GM18867 (cell line): ENCODE measurements at regions not wholly inside any gene's neighbourhood (a gene's known extent, or its start where the extent isn't known, plus 50 kb on each side); places are given as distances from the start of the nearest gene placed in this dataset.
"Not testable (repeated sequence)": the region's sequence is repeated elsewhere in the genome, so short reads cannot be mapped to it uniquely, and the experiment has no call there.

Source experiments
- ATAC-seq: cut with Tn5 transposase; IDR thresholded peaks from one replicate; pipeline ENCODE4 v1.9.1; 2021; ENCODE audit warnings: mild to moderate bottlenecking, moderate library complexity; ENCODE audit not compliant: unreplicated experiment

DNA sequence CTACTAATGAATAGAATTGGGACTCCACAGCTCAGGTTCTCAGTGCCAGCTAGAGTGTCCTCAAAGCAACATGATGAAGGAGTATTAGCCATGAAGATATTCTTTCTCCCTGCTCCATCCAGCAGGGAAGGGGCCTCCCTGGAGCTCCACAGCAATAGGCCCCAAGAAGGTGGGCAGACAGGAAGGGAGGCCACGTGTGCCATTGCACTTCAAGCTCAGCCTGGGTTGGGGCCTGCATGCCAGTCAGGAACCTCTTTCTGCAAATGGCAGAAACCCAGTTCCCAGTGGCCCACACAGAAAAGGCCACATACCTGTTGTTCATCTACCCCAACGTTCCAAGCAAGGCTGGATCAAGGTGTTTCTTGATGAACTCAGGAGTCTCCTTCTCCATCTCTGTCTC lies 357.5 kb upstream of the SFSWAP start:
- ATAC-seq, result no peak

GRCh38 chr12:131353826-131354225 lies 357.1 kb upstream of the SFSWAP start:
- ATAC-seq, result no peak

- ATAC-seq, result no peak
Measured at GRCh38 chr12:131355361-131356245, 355.3 kb upstream of the SFSWAP start.

DNA sequence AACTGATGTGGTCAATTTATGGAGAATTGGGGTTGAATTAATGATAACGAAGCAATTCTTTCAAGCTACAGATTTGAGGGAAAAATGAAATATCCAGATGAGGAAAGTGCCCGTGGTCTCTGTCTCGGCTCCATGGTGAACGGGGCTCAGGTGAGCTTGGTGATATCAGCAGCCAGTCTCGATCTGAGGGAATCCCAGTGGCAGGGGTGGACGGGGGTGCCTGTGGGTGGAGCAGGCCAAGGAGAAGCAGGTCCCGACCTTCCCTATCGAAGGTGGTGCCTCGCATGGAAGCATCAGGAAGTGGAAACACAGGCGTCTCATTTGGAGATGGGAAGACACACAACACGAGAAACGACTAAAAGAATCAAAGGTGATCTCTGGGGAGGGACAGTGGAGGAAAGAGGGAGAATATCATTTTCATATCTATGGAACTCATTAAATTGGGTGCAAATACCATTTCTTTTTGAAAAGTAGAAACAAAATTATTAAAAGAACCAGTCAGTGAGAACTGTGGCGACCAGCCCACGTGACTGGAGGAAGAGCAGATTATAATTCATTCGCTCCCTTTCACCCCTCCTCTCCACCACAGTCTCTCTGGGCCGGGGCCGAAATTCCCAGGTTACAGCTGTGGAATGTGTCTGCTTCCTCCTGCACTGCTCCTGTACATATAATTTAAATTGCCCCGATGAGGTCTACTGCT lies 354.3 kb upstream of the SFSWAP start:
- no peak for ATAC-seq

- ATAC-seq, result no peak
Measured at GRCh38 chr12:131357185-131357747, 353.6 kb upstream of the SFSWAP start.

DNA sequence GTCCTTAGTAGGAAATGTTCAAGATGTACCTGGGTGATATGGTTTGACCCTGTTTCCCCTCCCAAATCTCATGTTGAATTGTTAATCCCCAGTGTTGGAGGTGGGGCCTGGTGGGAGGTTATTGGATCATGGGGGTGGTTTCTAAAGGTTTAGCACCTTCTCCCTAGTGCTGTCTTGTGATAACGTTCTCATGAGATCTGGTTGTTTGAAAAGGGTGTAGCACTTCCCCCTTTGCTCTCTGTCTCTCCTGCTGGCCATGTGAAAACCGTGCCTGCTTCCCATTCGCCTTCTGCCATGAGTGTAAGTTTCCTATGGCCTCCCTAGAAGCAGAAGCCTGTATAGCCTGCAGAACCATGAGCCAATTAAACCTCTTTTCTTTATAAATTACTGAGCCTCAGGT lies 353.0 kb upstream of the SFSWAP start:
- no peak for ATAC-seq

DNA sequence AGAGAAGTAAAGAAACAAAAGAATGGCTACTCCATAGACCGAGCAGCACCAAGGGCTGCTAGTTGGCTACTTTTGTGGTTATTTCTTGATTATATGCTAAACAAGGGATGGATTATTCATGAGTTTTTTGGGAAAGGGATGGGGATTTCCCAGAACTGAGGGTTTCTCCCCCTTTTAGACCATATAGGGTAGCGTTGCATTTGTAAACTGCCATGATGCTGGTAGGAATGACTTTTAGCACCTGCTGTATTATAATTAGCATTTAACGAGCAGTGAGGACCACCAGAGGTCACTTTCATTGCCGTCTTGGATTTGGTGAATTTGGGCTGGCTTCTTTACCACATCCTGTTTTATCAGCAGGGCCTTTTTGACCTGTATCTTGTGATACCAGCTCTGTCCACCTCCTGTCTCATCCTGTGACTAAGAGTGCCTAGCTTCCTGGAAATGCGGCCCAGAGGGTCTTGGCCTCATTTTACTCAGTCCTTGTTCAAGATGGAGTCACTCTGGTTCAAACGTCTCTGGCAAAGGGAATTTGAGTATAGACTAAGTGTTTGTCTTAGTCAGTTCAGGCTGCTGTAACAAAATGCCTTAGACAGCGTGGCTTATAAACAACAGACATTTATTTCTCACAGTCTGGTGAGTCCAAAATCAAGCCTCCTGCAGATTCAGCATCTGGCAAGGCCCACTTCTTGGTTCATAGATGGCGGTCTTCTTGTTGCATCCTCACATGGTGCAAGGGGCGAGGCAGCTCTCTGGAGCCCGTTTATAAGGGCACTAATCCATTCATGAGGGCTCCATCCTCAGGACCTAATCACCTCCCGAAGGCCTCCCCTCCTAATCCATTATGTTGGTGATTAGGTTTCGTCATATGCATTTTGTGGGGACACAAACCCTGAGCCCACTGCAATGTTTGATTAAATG lies 348.3 kb upstream of the SFSWAP start:
- no peak for ATAC-seq

DNA sequence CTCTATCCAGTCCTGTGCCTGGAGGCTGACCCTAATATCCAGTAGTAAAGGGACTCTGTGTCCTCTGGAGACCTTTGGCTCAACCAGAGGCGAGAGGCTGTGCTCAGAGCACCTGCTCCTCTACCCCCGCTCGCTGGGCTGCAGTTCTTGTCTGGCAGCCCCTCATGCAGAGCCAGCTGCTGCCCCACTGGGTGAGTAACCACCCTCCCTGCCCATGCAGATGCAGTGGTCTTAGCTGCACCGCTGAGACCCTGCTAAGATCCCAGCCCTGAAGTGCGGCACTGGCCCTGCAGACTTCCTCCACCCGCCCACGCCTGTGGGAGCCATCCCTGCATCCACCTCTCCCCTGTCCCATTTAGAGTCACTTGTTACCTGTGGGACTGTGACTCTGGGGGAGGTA lies 347.5 kb upstream of the SFSWAP start:
- ATAC-seq, result no peak

DNA sequence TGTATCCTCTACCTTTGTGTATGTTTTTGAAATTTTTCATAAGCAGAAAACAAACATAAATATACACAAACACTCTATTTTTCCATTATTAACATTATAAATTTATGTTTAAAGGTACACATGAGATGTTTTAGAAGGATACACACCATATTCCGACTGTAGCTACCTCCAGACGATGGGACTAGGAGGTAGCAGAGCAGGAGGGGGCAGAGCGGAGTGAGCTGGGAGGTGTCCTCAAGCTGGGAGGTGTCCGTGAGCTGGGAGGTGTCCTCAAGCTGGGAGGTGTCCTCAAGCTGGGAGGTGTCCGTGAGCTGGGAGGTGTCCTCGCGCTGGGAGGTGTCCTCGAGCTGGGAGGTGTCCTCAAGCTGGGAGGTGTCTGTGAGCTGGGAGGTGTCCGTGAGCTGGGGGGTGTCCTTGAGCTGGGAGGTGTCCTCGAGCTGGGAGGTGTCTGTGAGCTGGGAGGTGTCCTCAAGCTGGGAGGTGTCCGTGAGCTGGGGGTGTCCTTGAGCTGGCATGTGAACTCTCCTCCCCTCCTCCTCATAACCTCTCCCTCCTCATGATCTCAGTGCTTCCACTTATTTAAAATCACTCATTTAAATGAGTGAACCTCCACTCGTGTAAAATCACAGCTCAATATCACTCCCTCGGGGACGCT lies 346.9 kb upstream of the SFSWAP start:
- no peak for ATAC-seq

DNA sequence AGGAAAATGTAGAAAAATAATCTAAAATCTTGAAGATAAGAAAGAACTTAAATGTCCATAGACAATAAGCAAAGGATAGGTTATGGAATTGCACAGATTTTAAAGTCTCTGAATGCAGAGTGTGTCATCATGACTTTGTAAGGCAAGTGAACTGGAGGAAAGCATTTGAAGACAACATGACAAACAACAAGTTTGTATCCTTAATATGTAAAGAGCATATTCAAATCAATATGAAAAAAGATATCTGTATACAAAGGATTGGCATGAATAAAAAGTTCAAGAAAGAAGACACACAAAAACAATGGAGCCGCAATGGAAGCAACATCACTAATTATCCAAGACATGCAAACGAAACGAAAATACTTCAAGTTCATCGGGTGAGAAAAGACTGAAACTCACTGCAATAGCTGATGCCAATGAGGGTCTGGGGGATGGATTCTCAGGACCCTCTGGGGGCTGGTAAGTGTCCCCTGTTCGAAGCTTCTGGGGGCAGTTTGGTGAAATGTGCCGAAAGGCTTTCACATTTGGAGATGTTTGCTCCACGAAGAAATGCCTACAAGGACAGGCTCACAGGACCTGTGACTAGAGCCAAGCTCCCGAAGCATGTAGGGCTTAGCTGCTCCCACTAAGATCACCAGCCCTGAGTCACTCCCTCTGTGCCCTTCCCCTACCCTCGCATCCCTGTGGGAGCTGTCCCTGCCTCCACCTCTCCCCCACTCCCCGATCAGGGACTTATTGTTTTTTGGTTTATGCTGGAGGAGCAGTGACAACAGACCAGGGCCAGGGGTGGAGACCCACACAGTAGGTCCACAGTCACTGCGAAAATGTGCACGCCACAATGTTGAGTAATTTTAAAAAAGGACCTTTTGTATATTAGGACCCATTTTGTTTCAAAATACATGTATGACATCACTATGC lies 345.7 kb upstream of the SFSWAP start:
- no peak for ATAC-seq

DNA sequence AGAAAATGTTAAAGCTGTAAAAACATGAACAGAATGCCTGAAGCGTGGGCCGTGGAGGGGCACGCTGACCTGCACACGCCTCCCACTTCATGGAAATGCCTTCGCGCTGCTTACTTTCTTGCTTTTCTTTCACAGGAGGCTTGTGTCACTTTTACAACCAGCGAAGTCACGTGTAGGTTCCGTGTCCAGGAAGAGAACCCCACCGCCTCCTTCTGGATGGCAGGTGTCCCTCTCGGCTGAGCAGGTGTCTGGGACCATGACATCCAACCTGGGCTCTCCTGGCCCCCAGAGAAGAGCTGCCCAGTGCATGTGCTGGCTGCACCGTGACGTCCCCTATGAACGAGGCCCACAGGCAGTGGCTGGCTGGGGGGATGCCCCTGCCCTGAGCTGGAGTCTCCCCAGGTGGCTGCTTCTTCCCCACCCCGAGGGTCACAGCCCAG lies 345.0 kb upstream of the SFSWAP start:
- ATAC-seq, result no peak

DNA sequence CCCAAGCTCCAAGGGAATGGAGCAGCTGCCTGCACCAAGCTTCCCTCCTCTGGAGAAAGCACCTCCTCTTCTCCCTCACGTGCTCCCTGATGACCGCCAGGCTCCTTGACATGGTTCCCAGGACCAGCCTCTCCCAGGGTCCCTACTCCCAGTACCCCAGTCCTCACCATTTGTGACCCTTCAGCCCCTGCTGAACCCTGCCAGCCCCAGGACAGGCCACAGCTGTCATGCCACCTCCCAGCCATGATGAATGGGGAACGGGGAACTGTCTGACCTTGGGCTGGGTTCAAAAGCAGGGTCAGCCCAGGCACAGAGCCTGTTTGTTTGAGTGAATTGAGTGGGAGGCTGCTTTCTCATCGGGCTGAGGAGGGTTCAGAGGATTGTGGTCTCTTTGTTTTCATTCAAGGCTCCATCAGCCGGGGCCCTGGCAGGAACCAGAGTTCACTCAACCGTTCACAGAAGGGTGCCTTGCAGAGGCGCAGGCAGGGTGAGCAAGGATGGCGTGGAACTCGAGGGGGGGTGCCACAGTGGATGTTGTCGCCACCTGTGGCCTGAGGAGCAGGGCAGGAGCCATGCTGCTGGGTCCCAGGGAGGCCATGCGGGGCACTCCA lies 344.5 kb upstream of the SFSWAP start:
- ATAC-seq, result no peak

DNA sequence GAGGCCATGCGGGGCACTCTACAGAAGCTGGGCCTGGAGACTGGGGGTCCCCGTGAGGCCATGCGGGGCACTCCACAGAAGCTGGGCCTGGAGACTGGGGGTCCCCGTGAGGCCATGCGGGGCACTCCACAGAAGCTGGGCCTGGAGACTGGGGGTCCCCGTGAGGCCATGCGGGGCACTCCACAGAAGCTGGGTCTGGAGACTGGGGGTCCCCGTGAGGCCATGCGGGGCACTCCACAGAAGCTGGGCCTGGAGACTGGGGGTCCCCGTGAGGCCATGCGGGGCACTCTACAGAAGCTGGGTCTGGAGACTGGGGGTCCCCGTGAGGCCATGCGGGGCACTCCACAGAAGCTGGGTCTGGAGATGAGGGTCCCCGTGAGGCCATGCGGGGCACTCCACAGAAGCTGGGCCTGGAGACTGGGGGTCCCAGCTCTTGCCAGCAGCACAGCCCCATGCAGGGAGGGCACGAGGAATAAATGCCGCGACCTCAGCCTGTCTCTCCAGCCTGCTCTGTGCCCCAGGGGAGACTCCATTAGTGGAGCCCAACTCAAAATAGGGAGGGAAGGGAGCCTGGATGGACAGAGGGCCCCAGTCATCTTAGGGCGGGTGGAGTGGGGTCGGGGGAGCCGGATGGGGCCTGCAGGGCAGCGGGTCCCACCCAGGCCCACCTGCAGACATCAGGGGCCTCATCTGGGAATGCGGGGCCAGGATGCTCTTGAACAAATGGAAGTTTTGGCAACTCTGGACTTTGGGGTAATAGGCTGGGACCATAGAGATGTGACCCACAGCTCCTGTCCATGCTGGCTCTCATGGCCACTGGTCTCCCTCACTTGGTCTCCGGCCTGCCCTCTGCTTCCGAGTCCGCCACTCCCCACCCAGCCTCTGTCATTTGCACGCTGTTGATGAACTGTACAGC lies 343.6 kb upstream of the SFSWAP start:
- ATAC-seq, result not testable (repeated sequence)

DNA sequence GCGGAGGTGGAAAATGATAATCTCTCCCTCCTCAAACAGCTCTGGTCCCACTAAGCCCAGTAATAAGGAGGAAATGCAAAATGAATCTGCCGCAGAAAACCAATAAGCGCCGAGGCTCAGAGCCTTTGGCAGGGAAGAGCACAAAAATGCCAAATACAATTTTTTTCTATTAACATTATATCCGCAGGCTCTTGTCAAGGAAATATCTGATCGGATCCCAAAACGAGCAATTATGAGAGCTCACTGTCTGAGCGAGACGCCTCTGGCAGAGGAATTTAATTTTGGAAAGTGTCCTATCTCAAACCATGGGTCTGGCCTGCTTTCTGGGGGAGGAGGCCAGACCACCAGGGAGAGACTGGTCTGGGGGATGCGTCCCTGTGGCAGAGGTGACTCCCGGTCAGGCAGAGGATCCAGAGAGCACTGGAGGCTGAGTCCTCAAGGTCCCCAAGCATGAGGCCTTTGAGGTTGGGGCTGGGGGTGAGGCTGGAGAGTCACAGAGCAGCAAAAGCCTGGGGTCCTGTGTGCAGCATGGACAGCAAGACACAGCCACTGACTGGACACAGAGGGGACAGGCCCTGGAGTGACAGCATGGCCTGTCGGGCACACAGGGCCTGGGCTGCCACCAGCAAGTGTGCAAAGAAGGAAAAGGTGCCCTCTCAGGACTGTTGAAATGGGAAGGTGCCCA lies 342.8 kb upstream of the SFSWAP start:
- no peak for ATAC-seq

- no peak for ATAC-seq
Measured at GRCh38 chr12:131368668-131369071, 342.2 kb upstream of the SFSWAP start.

DNA sequence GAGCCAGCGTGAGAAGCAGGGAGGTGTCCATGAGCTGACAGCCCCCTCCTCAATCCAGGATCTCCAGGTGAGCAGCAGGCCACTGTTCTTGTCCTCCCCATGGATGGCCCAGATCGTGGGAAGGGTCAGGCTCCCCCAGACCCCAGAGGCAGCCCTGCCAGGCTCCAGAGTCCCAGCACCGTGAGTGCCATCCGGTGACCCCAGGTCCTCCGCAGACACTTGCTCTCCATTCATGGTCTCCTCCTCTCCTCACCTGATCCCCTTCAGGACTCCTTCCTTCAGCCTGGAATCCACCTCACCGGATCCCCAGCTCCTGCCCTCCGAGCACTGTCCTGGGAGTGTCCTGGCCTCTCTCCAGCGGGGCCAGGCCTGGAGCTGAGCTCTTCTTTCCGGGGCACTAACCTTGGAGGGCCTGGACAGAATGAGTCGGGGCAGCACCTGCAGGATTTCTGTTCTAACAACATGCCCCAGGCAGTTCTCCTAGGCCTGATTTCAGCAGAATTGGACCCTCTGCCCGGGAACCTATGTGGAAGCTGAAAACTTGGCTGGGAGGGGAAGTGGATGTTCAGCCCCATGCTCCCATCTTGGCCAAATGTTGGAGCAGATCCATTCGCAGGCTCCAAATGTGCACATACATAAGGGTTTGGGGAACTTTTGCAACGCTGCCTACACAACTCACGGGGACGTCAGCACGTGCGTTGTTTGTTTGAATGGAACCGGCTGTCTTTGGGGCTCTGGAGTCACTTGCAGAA lies 341.6 kb upstream of the SFSWAP start:
- no peak for ATAC-seq

- ATAC-seq, result no peak
Measured at GRCh38 chr12:131370321-131370720, 340.6 kb upstream of the SFSWAP start.
